Left ventricle myocardium inferior (tissue), 1 donor: ENCODE measurements at regions not wholly inside any gene's neighbourhood (a gene's known extent, or its start where the extent isn't known, plus 50 kb on each side); places are given as distances from the start of the nearest gene placed in this dataset.
"Not testable (repeated sequence)": the region's sequence is repeated elsewhere in the genome, so short reads cannot be mapped to it uniquely, and the experiment has no call there.

Experiments used
- DNase-seq: peaks from one replicate; pipeline ENCODE4 v3.0.0-alpha.2; 2020
- H3K27ac ChIP-seq: fragments of 200-600 bp; replicated peaks from 2 replicates; pipeline ENCODE4 v1.8.0; 2021
- H3K27me3 ChIP-seq: fragments of 200-600 bp; 2 replicates; pipeline ENCODE4 v1.8.0; 2021; ENCODE audit warnings: low read depth
- H3K36me3 ChIP-seq: fragments of 200-600 bp; 2 replicates; pipeline ENCODE4 v1.8.0; 2021
- H3K4me1 ChIP-seq: fragments of 200-600 bp; 2 replicates; pipeline ENCODE4 v1.8.0; 2021
- H3K4me3 ChIP-seq: fragments of 200-600 bp; 2 replicates; pipeline ENCODE4 v1.8.0; 2021; ENCODE audit warnings: mild to moderate bottlenecking, moderate library complexity
- H3K9me3 ChIP-seq: fragments of 200-600 bp; replicated peaks from 2 replicates; pipeline ENCODE4 v1.8.0; 2021
- CTCF ChIP-seq: fragments of 200-600 bp; IDR thresholded peaks from 2 replicates; pipeline ENCODE4 v1.8.0; 2021; ENCODE audit warnings: antibody characterized with exemption, mild to moderate bottlenecking, borderline replicate concordance
- intact Hi-C: fragments of 100-400 bp; cut with micrococcal nuclease; formaldehyde crosslinking; loops from one replicate; pipeline ENCODE4 v1.11.0; 2022
- donor health status: DM: no; HTN: yes; CAD: no; lungs with severe emphysema.

GRCh38 chr9:25353783-25354182, 324.5 kb downstream of the TUSC1 start:
- Histone ChIP-seq H3K27ac (no peak overlapping the region), H3K36me3 (no peaks in the 10 kb centered on the region), H3K9me3 (peaks cover 10% of the 10 kb centered on the region), H3K4me1 (no peaks in the 10 kb centered on the region), H3K27me3 (no peaks in the 10 kb centered on the region), H3K4me3 (no peak overlapping the region)
- no peak for DNase-seq
- TF ChIP-seq CTCF, result no peak
- intact Hi-C loops, result no loop called here

GRCh38 chr9:25350011-25350410, 328.2 kb downstream of the TUSC1 start:
- Histone ChIP-seq H3K4me1 (no peaks in the 10 kb centered on the region), H3K27me3 (no peaks in the 10 kb centered on the region), H3K9me3 (no peaks in the 10 kb centered on the region), H3K27ac (no peak overlapping the region), H3K36me3 (no peaks in the 10 kb centered on the region), H3K4me3 (no peak overlapping the region)
- no peak for TF ChIP-seq CTCF
- intact Hi-C loops, result no loop called here
- no peak for DNase-seq

- no peaks in the 10 kb centered on the region for H3K27me3 ChIP-seq
- H3K9me3 ChIP-seq, result peaks cover 4% of the 10 kb centered on the region
- DNase-seq, result no peak
- no peak for TF ChIP-seq CTCF
- no peaks in the 10 kb centered on the region for H3K36me3 ChIP-seq
- H3K27ac ChIP-seq, result no peak overlapping the region
- intact Hi-C loops, result no loop called here
- no peaks in the 10 kb centered on the region for H3K4me1 ChIP-seq
- no peak overlapping the region for H3K4me3 ChIP-seq
Observed at GRCh38 chr9:25322142-25322541, 356.1 kb downstream of the TUSC1 start.

GRCh38 chr9:25310961-25311360, 367.3 kb downstream of the TUSC1 start:
- Histone ChIP-seq H3K4me3 (no peak overlapping the region), H3K27ac (no peak overlapping the region), H3K4me1 (no peaks in the 10 kb centered on the region), H3K36me3 (no peaks in the 10 kb centered on the region), H3K27me3 (no peaks in the 10 kb centered on the region), H3K9me3 (peaks cover 15% of the 10 kb centered on the region)
- intact Hi-C loops, result no loop called here
- no peak for TF ChIP-seq CTCF
- DNase-seq, result no peak

GRCh38 chr9:25308549-25308948, 369.7 kb downstream of the TUSC1 start:
- Histone ChIP-seq H3K36me3 (no peaks in the 10 kb centered on the region), H3K4me1 (no peaks in the 10 kb centered on the region), H3K27ac (no peak overlapping the region), H3K27me3 (no peaks in the 10 kb centered on the region), H3K9me3 (peaks cover 18% of the 10 kb centered on the region), H3K4me3 (no peak overlapping the region)
- intact Hi-C loops, result no loop called here
- no peak for DNase-seq
- TF ChIP-seq CTCF, result no peak

GRCh38 chr9:25302601-25303000, 375.6 kb downstream of the TUSC1 start:
- intact Hi-C loops, result no loop called here
- Histone ChIP-seq H3K4me1 (no peaks in the 10 kb centered on the region), H3K9me3 (peaks cover 15% of the 10 kb centered on the region), H3K4me3 (no peak overlapping the region), H3K27me3 (no peaks in the 10 kb centered on the region), H3K36me3 (no peaks in the 10 kb centered on the region), H3K27ac (no peak overlapping the region)
- no peak for TF ChIP-seq CTCF
- no peak for DNase-seq

- H3K4me1 ChIP-seq, DNase-seq, H3K4me3 ChIP-seq, H3K9me3 ChIP-seq, H3K27ac ChIP-seq, H3K36me3 ChIP-seq, intact Hi-C loops, H3K27me3 ChIP-seq: not testable (repeated sequence)
Observed at GRCh38 chr9:25288195-25288594, 390.0 kb downstream of the TUSC1 start.
